ENCODE measurements at regions not wholly inside any gene's neighbourhood (a gene's known extent, or its start where the extent isn't known, plus 50 kb on each side); places are given as distances from the start of the nearest gene placed in this dataset.

GRCh38 chr6:169340395-169340794 is 86.7 kb upstream of the THBS2 start:
- DNase-seq (ENCODE audit: low read depth, low spot score), result no peak

- DNase-seq (ENCODE audit: low read depth, low spot score), result no peak
Observed at GRCh38 chr6:169339731-169340309, 86.2 kb upstream of the THBS2 start.

- no peak for DNase-seq (ENCODE audit: low read depth, low spot score)
Observed at GRCh38 chr6:169339025-169339424, 85.4 kb upstream of the THBS2 start.

GRCh38 chr6:169337886-169338445 is 84.3 kb upstream of the THBS2 start:
- DNase-seq (ENCODE audit: low read depth, low spot score), result no peak

- DNase-seq (ENCODE audit: low read depth, low spot score), result no peak
Observed at GRCh38 chr6:169335301-169335700, 81.7 kb upstream of the THBS2 start.

- DNase-seq (ENCODE audit: low read depth, low spot score), result no peak
Observed at GRCh38 chr6:169332250-169332649, 78.6 kb upstream of the THBS2 start.

GRCh38 chr6:169328112-169328801 is 74.6 kb upstream of the THBS2 start:
- DNase-seq (ENCODE audit: low read depth, low spot score), result no peak

- peak; percentile 23 for DNase-seq (ENCODE audit: low read depth, low spot score)
Observed at GRCh38 chr6:169326067-169326799, 72.6 kb upstream of the THBS2 start.

GRCh38 chr6:169324656-169325459 is 71.2 kb upstream of the THBS2 start:
- DNase-seq (ENCODE audit: low read depth, low spot score), result no peak

- DNase-seq (ENCODE audit: low read depth, low spot score), result no peak
Observed at GRCh38 chr6:169324086-169324485, 70.4 kb upstream of the THBS2 start.

- DNase-seq (ENCODE audit: low read depth, low spot score), result no peak
Observed at GRCh38 chr6:169323221-169323620, 69.6 kb upstream of the THBS2 start.

- DNase-seq (ENCODE audit: low read depth, low spot score), result no peak
Observed at GRCh38 chr6:169321546-169321945, 67.9 kb upstream of the THBS2 start.

GRCh38 chr6:169320013-169320412 is 66.4 kb upstream of the THBS2 start:
- no peak for DNase-seq (ENCODE audit: low read depth, low spot score)

GRCh38 chr6:169317441-169318202 is 64.0 kb upstream of the THBS2 start:
- no peak for DNase-seq (ENCODE audit: low read depth, low spot score)

GRCh38 chr6:169316651-169317050 is 63.0 kb upstream of the THBS2 start:
- no peak for DNase-seq (ENCODE audit: low read depth, low spot score)

GRCh38 chr6:169315830-169316614 is 62.4 kb upstream of the THBS2 start:
- no peak for DNase-seq (ENCODE audit: low read depth, low spot score)

GRCh38 chr6:169313347-169314010 is 59.8 kb upstream of the THBS2 start:
- DNase-seq (ENCODE audit: low read depth, low spot score), result no peak

- no peak for DNase-seq (ENCODE audit: low read depth, low spot score)
Observed at GRCh38 chr6:169312658-169313346, 59.2 kb upstream of the THBS2 start.

GRCh38 chr6:169310983-169311382 is 57.3 kb upstream of the THBS2 start:
- no peak for DNase-seq (ENCODE audit: low read depth, low spot score)
